CD4-positive, alpha-beta T cell treated with Interleukin-17A for 4 hours (primary cell): ENCODE measurements at regions not wholly inside any gene's neighbourhood (a gene's known extent, or its start where the extent isn't known, plus 50 kb on each side); places are given as distances from the start of the nearest gene placed in this dataset.

Source experiments
- DNase-seq: peaks from one replicate; pipeline ENCODE4 v3.0.0-alpha.2; 2020; ENCODE audit warnings: mixed read lengths

GRCh38 chr16:51450376-51450775 is 299.3 kb upstream of the SALL1 start:
- DNase-seq: no peak

GRCh38 chr16:51449441-51449840 is 298.4 kb upstream of the SALL1 start:
- DNase-seq: no peak

- DNase-seq: no peak
These were observed 294.2 kb upstream of the SALL1 start for GRCh38 chr16:51445250-51445649.

GRCh38 chr16:51443934-51444333 is 292.9 kb upstream of the SALL1 start:
- DNase-seq: no peak

- no peak for DNase-seq
These were observed 291.2 kb upstream of the SALL1 start for GRCh38 chr16:51442141-51442870.

- DNase-seq: no peak
These were observed 289.2 kb upstream of the SALL1 start for GRCh38 chr16:51440131-51440889.

- DNase-seq: no peak
These were observed 288.2 kb upstream of the SALL1 start for GRCh38 chr16:51439271-51439670.

GRCh38 chr16:51436742-51437141 is 285.7 kb upstream of the SALL1 start:
- no peak for DNase-seq

GRCh38 chr16:51434567-51435198 is 283.6 kb upstream of the SALL1 start:
- DNase-seq: no peak

- no peak for DNase-seq
These were observed 282.5 kb upstream of the SALL1 start for GRCh38 chr16:51433599-51433998.

GRCh38 chr16:51431517-51432241 is 280.6 kb upstream of the SALL1 start:
- DNase-seq: no peak

- no peak for DNase-seq
These were observed 279.8 kb upstream of the SALL1 start for GRCh38 chr16:51430716-51431369.

GRCh38 chr16:51429041-51429440 is 278.0 kb upstream of the SALL1 start:
- DNase-seq: no peak

GRCh38 chr16:51427085-51427484 is 276.0 kb upstream of the SALL1 start:
- DNase-seq: no peak

GRCh38 chr16:51426276-51426675 is 275.2 kb upstream of the SALL1 start:
- no peak for DNase-seq

GRCh38 chr16:51420247-51420646 is 269.2 kb upstream of the SALL1 start:
- no peak for DNase-seq

- no peak for DNase-seq
These were observed 268.7 kb upstream of the SALL1 start for GRCh38 chr16:51419768-51420167.

- DNase-seq: no peak
These were observed 267.2 kb upstream of the SALL1 start for GRCh38 chr16:51418258-51418657.

GRCh38 chr16:51416926-51417325 is 265.9 kb upstream of the SALL1 start:
- no peak for DNase-seq

- DNase-seq: no peak
These were observed 259.1 kb upstream of the SALL1 start for GRCh38 chr16:51410125-51410524.

GRCh38 chr16:51409001-51409675 is 258.1 kb upstream of the SALL1 start:
- no peak for DNase-seq

- DNase-seq: no peak
These were observed 257.3 kb upstream of the SALL1 start for GRCh38 chr16:51408357-51408756.
